Right ventricle myocardium superior (tissue), 1 donor: ENCODE measurements at regions not wholly inside any gene's neighbourhood (a gene's known extent, or its start where the extent isn't known, plus 50 kb on each side); places are given as distances from the start of the nearest gene placed in this dataset.

ENCODE experiments used
- ATAC-seq: fragments of 200-7000 bp; cut with Tn5 transposase; one replicate; pipeline ENCODE4 v1.9.1; 2020; ENCODE audit warnings: mild to moderate bottlenecking; ENCODE audit not compliant: poor library complexity
- DNase-seq: peaks from one replicate; pipeline ENCODE4 v3.0.0-alpha.2; 2020
- intact Hi-C: fragments of 100-400 bp; cut with DNase I; formaldehyde crosslinking; loops from one replicate; pipeline ENCODE4 v1.11.2; 2022
- donor health status: DM: no; HTN: yes; CAD: no; lungs with severe emphysema.

GRCh38 chr3:18238332-18238731 lies 186.8 kb downstream of the SATB1 start:
- no peak for DNase-seq
- intact Hi-C loops = no loop called here
- ATAC-seq = no peak

- no peak for DNase-seq
Measured at GRCh38 chr3:18237251-18238005, 187.7 kb downstream of the SATB1 start.

GRCh38 chr3:18236726-18237125 lies 188.4 kb downstream of the SATB1 start:
- DNase-seq (no peak), ATAC-seq (no peak)
- intact Hi-C loops = no loop called here

More at GRCh38 chr3:18237251-18238005, 187.7 kb downstream of the SATB1 start:
- peak; percentile 36 for ATAC-seq
- intact Hi-C loops = no loop called here

GRCh38 chr3:18234717-18235335 lies 190.3 kb downstream of the SATB1 start:
- intact Hi-C loops = no loop called here
- DNase-seq (peak; percentile 47), ATAC-seq (peak; percentile 92)

GRCh38 chr3:18233987-18234716 lies 191.0 kb downstream of the SATB1 start:
- ATAC-seq = peak; percentile 67
- DNase-seq = no peak
- intact Hi-C loops = no loop called here

- intact Hi-C loops = no loop called here
- DNase-seq = no peak
- ATAC-seq = no peak
Measured at GRCh38 chr3:18232317-18232716, 192.8 kb downstream of the SATB1 start.

- DNase-seq (no peak), ATAC-seq (no peak)
- intact Hi-C loops = no loop called here
Measured at GRCh38 chr3:18228060-18228459, 197.1 kb downstream of the SATB1 start.

- DNase-seq (no peak), ATAC-seq (no peak)
- intact Hi-C loops = no loop called here
Measured at GRCh38 chr3:18225709-18226108, 199.4 kb downstream of the SATB1 start.

GRCh38 chr3:18224426-18224825 lies 200.7 kb downstream of the SATB1 start:
- no peak for DNase-seq
- intact Hi-C loops = no loop called here
- no peak for ATAC-seq

GRCh38 chr3:18223974-18224373 lies 201.2 kb downstream of the SATB1 start:
- DNase-seq = no peak
- intact Hi-C loops = no loop called here
- no peak for ATAC-seq

GRCh38 chr3:18223571-18223970 lies 201.6 kb downstream of the SATB1 start:
- no peak for ATAC-seq
- intact Hi-C loops = no loop called here
- DNase-seq = no peak

- intact Hi-C loops = no loop called here
- DNase-seq (no peak), ATAC-seq (no peak)
Measured at GRCh38 chr3:18222686-18223085, 202.5 kb downstream of the SATB1 start.

- DNase-seq (no peak), ATAC-seq (no peak)
- intact Hi-C loops = no loop called here
Measured at GRCh38 chr3:18217507-18218174, 207.5 kb downstream of the SATB1 start.

GRCh38 chr3:18216996-18217395 lies 208.1 kb downstream of the SATB1 start:
- intact Hi-C loops = no loop called here
- ATAC-seq (no peak), DNase-seq (no peak)

- DNase-seq (no peak), ATAC-seq (no peak)
- intact Hi-C loops = no loop called here
Measured at GRCh38 chr3:18215639-18216038, 209.5 kb downstream of the SATB1 start.

- intact Hi-C loops = no loop called here
- ATAC-seq = no peak
- no peak for DNase-seq
Measured at GRCh38 chr3:18211116-18211515, 214.0 kb downstream of the SATB1 start.

- DNase-seq (no peak), ATAC-seq (no peak)
- intact Hi-C loops = no loop called here
Measured at GRCh38 chr3:18208856-18209255, 216.3 kb downstream of the SATB1 start.

- intact Hi-C loops = no loop called here
- ATAC-seq (no peak), DNase-seq (no peak)
Measured at GRCh38 chr3:18208091-18208490, 217.0 kb downstream of the SATB1 start.

GRCh38 chr3:18207226-18207625 lies 217.9 kb downstream of the SATB1 start:
- ATAC-seq (no peak), DNase-seq (no peak)
- intact Hi-C loops = no loop called here
